Stimulated activated CD8-positive, alpha-beta memory T cell treated with anti-CD3 and anti-CD28 coated beads, Interleukin-12 subunit alpha, Interleukin-12 subunit beta, amount 100 ng/mL, for 1 hour (primary cell): ENCODE measurements at regions not wholly inside any gene's neighbourhood (a gene's known extent, or its start where the extent isn't known, plus 50 kb on each side); places are given as distances from the start of the nearest gene placed in this dataset.
"Not testable (repeated sequence)": the region's sequence is repeated elsewhere in the genome, so short reads cannot be mapped to it uniquely, and the experiment has no call there.

Source experiments
- DNase-seq: peaks from one replicate; pipeline ENCODE4 v3.0.0-alpha.2; 2020; ENCODE audit warnings: low read depth

- no peak for DNase-seq
Measured at GRCh38 chr2:122651236-122651635, 895.8 kb downstream of the TSN start.

GRCh38 chr2:122651780-122652179 lies 896.3 kb downstream of the TSN start:
- DNase-seq = no peak

DNA sequence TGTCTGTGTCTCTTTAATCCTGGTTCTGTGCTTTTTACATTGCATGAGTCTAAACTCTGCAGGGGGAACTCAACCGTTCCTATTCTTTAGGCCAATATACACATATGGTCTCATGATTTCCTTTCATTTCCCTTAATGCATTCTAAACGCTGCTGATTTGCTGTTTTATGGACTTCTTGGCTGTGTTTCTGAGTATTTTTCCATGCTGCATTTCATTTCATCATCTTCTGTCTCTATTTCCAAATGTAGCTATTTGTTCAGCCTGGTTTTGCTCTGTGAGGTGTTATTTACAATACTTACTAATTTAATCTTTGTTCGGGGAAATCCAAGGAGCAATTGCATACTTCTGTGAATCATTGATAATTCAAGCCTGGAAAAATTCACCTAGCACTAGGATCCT lies 897.2 kb downstream of the TSN start:
- DNase-seq = no peak

DNA sequence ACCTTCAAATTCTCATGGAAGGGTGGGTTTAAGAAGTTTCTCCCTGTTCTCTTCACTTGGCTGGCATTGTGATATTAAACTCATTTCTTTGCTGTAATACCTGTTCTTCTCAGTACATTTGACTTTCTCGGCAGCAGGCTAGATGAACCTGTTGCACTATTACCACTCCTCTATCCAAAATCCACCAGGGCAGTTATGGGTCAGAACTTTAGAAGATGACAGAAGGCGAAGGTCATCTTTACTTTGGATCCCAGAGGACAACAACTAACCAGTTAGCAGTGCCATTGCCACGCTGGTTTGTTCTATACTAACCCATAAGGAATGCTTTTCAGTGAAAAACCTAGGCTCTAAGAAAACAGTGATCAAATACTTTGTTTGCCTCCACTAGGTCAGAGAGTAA lies 901.0 kb downstream of the TSN start:
- DNase-seq = no peak

DNA sequence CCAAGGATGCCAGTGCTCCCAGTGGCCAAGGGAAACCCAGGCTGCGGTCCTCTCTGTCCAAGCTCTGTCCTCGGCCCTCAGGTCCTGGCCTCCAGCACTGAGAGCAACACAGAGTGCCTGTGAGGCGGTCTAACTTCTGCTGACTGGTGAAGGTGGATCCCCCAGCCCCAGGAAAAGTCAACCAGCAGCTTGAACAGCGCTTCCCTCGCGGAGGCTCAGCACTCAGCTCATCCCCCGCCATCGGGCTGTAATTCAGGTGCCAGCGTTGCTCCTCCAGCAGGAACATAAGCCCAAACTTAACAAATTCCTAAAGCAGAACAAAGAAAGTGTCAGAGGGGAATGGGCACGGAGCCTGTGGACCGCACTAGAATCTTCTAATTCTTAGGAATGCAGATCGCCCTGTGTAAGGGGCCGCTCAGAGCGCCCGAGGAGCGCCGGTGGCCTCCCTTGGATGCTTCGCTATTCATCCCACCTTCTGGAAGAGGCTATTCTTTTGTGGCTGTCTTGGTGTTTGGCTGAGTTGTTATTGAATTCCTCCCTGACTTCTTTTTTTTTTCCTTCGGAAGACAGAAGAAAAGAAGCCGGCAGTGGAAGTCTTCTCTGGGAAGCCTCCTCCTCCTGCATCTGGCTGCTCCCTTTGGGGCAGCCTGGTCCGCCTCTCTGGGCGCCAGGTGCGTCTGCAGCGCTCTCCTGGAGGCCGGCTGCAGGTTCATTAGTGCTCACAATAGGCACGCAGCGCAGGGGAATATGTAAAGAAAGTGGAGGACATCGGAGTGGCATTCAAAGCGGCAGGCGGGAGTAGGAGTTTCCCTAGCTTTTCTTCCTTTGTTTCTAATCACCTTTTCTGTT lies 905.6 kb downstream of the TSN start:
- no peak for DNase-seq

GRCh38 chr2:122663620-122664019 lies 908.2 kb downstream of the TSN start:
- DNase-seq = no peak

- no peak for DNase-seq
Measured at GRCh38 chr2:122669627-122670026, 914.2 kb downstream of the TSN start.

DNA sequence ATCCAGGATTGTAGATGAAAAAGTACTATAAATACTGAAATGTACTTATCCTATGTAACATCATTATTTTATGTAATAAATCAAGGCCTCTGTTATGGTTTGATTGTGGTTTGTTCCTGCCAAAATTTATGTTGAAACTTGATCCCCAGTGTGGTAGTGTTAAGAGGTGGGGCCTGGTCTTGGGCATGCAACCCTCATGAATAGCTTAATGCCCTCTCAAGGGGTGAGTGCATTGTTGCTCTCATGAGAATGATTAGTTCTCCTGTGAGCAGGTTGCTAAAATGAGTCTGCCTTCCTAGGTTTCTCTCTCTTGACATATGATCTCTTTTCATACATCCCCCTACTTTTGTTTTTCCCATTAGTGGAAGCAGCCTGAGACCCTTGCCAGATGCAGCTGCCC lies 915.4 kb downstream of the TSN start:
- no peak for DNase-seq

DNA sequence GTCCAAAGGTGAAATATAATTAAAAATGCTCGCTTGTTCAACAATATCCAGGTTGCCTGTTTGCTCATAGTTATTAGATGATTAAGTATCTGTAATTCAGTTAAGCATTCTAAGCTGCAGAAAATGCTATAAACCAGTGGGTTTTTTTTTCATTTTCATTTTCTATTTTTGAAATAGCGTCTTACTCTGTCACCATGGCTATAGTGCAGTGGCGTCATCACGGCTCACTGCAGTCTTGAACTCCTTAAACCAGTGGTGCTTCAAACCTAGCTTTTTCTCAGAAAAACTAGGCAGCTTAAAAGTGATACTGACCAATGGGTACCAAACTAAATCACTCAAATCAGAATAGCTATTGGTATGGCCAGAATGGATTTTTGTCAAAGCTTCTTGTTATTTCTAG lies 925.2 kb downstream of the TSN start:
- DNase-seq = no peak

- DNase-seq = no peak
Measured at GRCh38 chr2:122681626-122682025, 926.2 kb downstream of the TSN start.

DNA sequence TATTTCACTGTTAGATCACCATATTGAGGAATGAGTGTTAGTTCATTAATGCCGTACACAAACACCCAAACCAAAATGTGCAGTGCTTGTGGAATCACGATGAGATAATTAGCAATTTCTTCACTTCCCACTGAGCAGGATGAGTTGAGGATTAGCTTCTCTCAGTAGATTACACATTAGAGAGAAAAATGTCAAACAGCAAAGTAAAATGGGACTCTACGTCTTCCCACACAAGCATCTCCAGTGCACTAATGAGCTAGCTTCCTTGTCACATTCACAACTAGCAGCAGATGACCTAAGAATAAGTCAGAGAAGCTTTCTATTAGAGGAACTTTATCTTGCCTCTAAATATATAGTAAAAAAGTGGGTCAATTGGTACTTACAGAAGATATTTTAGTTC lies 926.9 kb downstream of the TSN start:
- DNase-seq = no peak

DNA sequence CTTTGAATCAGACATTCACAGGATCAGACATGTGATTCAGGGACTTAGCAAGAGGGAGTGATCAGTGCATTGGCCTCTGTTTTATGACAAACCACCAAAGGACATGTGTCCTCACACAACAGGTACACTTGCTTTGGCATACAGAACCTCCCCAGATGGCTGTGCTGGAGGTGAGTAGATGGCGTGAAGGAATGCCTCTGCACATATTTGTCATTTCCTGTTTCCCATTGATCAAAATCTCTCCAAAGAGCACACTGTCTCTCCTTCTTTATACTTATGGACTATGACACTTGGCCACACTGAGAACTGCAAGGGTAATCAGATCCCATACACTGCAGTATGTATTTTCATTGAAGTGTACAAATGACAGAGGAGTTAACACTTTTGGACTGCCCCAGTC lies 927.6 kb downstream of the TSN start:
- DNase-seq = no peak

DNA sequence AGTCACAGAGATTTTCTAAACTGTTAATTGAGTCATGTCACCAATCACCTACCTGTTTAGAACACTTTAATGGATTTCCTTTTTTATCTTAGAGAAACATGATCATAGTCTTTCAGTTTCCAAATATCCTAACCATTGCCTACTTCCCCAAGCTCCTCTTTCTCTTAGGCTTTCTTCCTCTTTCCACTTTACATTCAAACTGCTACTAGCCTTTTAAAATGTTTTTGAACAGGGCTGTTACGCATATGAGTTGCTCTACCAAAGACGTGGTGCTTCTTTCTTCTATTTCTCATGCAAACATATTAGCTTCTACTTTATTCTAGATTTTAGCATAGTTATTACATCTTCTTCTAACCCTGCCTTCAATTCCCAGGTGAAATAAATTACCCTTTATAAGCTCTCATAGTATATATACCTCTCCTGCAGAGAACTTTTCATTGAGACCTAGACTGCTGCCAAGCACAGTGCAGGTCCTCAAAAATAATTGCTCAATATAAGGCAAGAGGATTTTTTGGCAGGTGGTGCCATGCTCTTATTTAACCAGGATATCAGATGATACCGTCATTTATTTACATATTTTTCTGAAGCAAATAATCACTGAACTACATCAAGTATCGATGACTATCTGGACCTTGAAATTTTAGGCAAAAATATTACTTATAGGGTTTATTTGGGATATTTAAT lies 937.1 kb downstream of the TSN start:
- DNase-seq = no peak

- DNase-seq = no peak
Measured at GRCh38 chr2:122697415-122697814, 942.0 kb downstream of the TSN start.

DNA sequence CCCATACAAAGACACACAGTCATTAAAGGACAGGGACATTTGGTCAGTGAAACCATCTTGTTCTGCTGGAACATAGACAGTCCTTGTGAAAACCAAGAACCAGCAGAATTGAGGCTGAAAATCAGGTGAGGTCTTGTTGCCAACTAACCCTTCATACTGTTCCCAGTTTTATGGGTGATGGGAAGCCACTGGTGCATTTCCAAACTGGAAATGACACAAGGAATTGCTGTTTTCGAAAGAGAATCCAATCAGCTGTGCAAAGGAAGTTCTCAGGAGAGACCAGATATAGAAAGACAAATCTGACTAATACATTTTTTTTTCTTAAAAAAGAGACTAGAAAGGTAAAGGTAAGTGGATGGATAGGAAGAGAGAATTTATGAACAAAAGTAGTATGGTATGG lies 948.2 kb downstream of the TSN start:
- DNase-seq = no peak

DNA sequence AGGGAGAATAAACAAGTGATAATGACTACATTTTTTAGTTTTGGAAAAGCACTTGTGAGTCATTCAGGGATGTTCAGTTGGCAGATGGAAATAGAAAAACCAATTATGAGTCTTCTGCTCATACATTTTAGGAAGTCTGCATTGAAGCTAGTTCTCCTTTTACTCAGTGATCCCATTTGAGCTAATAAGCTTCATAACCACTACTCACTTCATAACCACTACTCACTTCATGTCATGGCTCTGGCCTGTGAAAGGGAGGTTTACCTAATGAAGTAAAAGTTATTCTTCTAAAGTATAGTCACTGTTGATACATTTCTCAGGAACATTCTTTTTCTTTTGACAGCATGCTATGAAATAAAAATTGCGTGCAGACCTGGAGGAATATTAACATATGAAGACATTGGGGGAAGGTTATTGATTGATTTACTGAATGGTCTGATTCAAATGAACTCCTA lies 948.7 kb downstream of the TSN start:
- DNase-seq = no peak

DNA sequence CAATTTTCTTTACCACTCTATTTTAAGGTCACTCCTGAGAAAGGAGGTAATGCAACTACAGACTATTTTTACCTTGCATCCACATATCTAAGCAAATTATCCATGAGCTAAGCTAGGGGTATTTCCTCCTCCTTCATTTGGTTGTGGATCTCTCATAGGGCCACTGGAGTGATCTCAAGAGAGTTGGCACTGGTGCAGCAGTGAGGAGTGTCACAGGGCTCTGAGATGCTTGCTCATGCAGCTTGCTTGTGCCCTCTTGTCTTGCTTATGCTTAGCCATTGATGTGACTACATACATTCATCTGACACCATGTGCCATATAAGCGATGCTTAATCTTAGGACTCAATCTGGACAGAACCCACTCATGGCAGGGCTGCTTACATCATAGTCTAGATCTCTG lies 950.3 kb downstream of the TSN start:
- no peak for DNase-seq

- DNase-seq = no peak
Measured at GRCh38 chr2:122706757-122707223, 951.3 kb downstream of the TSN start.

- DNase-seq = no peak
Measured at GRCh38 chr2:122707224-122707824, 951.9 kb downstream of the TSN start.

GRCh38 chr2:122710049-122710448 lies 954.6 kb downstream of the TSN start:
- DNase-seq = no peak

DNA sequence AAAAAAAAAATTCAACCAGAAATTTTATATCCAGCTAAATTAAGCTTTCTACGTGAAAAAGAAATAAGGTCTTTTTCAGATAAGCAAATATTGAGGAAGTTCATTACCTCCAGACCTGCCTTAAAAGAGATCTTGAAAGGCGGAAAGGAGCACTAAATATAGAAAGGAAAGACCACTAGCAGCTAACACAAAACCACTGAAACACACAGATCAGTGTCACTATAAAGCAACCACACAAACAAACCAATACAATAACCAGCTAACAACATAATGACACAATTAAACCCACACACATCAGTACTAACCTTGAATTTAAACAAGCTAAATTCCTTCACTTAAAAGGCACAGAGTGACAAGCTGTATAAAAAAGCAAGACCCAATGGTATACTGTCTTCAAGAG lies 958.3 kb downstream of the TSN start:
- DNase-seq = no peak

GRCh38 chr2:122720822-122721221 lies 965.4 kb downstream of the TSN start:
- DNase-seq = not testable (repeated sequence)
